ENCODE measurements at regions not wholly inside any gene's neighbourhood (a gene's known extent, or its start where the extent isn't known, plus 50 kb on each side); places are given as distances from the start of the nearest gene placed in this dataset.
"Not testable (repeated sequence)": the region's sequence is repeated elsewhere in the genome, so short reads cannot be mapped to it uniquely, and the experiment has no call there.

DNA sequence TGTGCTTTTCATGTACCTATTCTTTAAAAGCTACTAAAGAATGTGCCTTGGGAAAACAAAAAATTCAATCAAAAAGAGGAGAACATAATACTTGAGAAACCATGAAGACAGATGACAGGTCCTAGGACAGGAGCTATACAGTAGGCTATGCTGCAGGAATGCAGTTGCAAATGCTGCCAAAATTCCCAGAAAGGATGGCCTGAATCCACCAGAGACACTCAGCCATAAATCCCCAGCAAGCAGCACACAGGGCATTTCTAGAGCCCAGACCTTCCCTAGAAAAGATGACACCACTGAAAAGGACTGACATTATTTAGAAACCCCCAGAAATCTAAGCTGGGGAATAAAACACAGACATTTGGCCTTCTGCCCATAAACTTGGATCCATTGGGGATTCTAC lies 237.3 kb downstream of the C7orf25 start:
- no peak for DNase-seq

- no peak for DNase-seq
Measured at GRCh38 chr7:42673951-42674350, 237.9 kb downstream of the C7orf25 start.

- DNase-seq: no peak
Measured at GRCh38 chr7:42672339-42672999, 239.4 kb downstream of the C7orf25 start.

- no peak for DNase-seq
Measured at GRCh38 chr7:42671627-42672026, 240.2 kb downstream of the C7orf25 start.

GRCh38 chr7:42666994-42667393 lies 244.9 kb downstream of the C7orf25 start:
- DNase-seq: no peak

DNA sequence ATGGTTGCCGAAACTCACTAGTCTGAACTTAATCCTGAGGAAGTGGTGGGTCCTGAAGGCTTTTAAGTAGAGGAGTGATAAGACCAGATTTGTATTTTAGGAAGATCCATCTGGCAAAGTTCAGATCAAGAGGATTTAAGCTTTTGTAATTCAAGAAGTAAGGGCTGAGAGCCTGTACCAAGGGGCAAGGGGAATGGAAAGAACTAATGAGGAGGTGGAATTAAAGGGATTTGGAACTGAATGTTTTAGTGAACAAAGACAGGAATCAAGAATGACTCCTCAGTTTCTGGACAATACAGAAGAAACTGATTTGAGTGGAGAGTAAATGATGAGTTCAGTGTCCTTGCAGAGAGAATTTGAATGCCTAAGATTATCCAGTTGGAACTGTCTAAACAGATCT lies 249.0 kb downstream of the C7orf25 start:
- no peak for DNase-seq

- no peak for DNase-seq
Measured at GRCh38 chr7:42661312-42661711, 250.6 kb downstream of the C7orf25 start.

DNA sequence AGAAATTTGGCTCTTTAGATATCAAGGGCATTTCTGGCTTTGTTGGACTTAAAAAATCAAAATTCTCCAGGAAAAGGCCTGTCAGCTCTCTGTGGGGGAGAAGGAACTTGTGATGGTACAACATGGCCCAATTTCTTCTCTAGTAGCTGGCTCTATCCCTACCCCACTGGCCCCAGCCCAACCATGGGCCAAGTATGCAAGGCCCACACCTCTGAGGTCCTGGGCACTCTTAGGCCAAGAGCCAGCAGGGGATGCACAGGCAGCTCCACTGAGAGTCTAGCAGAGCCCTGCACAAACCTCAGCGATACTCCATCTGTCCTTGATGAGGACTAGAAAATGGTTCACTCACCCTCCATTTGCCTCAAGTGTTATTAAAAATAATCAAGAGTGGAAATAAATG lies 261.2 kb downstream of the C7orf25 start:
- no peak for DNase-seq

GRCh38 chr7:42650171-42650570 lies 261.7 kb downstream of the C7orf25 start:
- DNase-seq: no peak

GRCh38 chr7:42645906-42646305 lies 266.0 kb downstream of the C7orf25 start:
- no peak for DNase-seq

DNA sequence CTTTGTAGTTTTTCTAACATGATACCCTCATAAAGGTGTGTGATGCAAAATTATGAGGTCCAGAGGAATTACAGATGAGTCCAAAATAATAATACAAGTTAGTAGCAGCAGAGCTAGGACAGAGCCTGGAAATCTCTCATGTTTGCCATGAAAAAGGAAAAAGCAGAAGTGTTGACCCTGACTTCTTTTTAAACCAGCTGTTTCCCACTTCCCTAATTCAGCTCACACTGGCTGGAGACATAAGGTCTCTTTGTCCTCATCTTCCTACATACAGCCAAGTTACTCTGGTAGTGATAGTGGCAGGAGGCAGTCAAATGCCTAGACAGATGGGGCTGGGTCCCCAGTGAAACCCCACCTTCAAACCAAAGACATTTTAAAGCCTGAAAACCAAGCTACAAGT lies 269.2 kb downstream of the C7orf25 start:
- peak; percentile 3 for DNase-seq

DNA sequence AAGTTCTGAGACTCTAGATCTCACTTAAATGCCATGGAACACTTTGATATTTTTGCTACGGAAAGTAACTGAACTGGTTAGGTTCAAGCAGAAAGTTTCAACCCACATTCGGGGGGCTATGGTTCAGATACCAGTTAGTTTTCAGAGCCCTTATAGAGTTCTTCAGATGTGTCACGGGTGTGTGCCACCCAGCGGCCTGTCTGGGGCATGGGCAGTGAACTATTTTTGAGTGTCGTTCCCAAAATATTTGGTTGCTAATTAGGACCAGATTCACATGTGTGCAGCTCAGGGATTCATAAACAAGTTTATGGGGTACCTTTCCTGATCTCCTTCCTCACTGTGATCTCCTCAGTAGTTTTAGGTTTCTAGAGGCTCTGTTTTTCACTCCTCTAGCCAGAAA lies 271.9 kb downstream of the C7orf25 start:
- DNase-seq: no peak

GRCh38 chr7:42636380-42636779 lies 275.5 kb downstream of the C7orf25 start:
- DNase-seq: not testable (repeated sequence)

- DNase-seq: no peak
Measured at GRCh38 chr7:42628054-42628453, 283.8 kb downstream of the C7orf25 start.

DNA sequence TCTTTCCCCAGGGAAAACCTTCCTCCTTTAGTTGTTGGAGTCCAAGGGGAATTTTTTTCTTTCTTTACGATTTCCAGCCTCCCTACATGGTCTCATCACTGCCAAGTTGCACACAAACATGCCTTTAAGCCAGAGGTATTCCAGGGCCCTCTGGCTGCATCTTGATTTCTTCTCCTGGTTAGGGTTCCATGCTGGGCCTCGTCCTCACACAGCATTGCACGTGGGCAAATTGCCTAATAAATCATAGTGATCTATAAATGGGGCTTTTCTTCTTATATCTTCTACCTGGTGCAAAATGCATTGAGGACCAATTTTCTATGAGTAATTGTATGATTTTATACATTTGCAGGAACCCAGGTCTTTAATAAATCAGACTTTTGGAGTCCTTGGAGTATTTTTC lies 284.2 kb downstream of the C7orf25 start:
- no peak for DNase-seq

DNA sequence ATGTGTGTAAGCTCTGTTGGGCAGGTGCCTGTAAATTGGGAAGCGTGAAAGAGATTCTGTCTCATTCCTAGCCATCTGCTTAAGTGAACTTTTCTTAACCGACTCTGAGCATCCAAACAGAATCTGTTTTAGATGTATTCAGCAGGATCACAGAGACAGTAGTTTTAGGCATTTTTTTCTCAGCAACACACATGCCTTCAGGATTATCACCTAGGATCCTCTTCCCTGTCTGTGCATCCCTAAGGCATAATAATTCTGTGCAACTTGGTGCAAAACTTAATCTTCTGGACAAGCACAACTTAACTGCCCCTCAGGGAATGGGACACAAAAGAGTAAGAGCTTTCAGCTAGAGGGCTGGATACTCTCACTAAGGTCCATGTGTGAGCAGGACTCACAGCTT lies 284.8 kb downstream of the C7orf25 start:
- no peak for DNase-seq

GRCh38 chr7:42625421-42625820 lies 286.4 kb downstream of the C7orf25 start:
- no peak for DNase-seq

- DNase-seq: no peak
Measured at GRCh38 chr7:42624471-42624870, 287.4 kb downstream of the C7orf25 start.

DNA sequence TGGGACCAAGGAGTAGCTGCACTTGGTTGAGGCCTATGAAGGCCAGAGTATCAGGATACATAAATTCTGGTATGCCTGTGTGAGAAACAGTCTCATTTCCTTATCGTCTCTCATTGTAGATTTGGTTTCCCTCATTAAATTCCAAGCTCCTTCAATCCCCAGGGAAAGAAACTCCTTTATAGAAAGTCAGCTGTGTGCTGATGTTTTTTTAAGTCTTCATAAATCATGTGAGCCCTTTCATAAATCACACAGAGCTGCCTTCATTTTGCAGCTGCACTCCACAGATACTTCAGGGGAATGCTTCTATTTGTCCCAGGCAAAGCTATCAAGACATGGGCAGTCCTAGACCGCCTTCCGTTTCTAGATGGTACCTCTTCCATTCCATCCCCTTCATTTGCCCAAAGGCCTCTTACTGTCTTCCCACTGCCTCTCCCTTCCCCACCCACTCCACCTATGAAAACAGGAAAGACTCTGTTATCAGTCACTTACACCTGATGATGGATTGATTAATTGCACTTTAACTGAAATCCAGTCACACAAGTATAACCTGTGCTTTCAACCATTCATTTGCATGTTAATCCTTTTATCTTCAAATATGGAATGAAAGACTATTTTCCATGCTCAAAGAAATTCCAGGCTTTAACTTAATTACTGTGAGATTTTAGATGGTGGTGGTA lies 290.2 kb downstream of the C7orf25 start:
- no peak for DNase-seq

GRCh38 chr7:42618651-42619360 lies 293.1 kb downstream of the C7orf25 start:
- DNase-seq: peak; percentile 2

GRCh38 chr7:42617806-42618457 lies 293.9 kb downstream of the C7orf25 start:
- no peak for DNase-seq

DNA sequence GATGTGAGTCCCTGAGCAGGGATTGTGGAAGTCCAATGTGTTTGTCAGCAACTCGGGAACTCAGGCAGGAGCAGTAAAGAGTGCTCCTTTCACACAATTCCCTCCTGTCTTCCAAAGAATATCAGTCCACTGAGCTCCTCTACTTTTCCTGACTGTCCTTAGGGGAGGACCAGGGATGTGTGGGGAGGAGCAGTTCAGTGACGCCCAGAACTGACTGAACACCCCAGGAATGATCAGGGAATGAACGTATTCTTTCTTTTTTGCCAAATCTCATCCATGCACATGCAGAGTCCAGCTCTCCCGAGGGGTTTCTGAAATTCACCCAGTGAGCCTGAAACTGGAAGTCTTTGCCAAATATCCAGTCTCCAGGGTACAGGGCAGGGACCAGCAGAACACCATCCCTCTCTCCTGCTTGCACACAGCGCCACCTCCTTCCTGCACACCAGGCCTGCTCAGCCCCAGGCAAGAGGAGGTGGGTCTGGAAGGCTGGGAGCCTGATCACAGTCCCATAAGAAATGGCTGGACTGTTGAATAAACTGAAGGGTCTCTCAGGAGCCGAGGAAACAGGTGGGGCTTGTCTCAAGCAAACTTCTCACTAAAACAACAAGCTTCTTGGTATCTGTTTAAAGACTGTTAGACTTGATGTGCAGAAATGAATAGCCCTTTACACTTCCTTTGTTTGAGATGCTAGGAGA lies 294.7 kb downstream of the C7orf25 start:
- no peak for DNase-seq

- no peak for DNase-seq
Measured at GRCh38 chr7:42614636-42615035, 297.2 kb downstream of the C7orf25 start.
